ENCODE measurements at regions not wholly inside any gene's neighbourhood (a gene's known extent, or its start where the extent isn't known, plus 50 kb on each side); places are given as distances from the start of the nearest gene placed in this dataset.

DNA sequence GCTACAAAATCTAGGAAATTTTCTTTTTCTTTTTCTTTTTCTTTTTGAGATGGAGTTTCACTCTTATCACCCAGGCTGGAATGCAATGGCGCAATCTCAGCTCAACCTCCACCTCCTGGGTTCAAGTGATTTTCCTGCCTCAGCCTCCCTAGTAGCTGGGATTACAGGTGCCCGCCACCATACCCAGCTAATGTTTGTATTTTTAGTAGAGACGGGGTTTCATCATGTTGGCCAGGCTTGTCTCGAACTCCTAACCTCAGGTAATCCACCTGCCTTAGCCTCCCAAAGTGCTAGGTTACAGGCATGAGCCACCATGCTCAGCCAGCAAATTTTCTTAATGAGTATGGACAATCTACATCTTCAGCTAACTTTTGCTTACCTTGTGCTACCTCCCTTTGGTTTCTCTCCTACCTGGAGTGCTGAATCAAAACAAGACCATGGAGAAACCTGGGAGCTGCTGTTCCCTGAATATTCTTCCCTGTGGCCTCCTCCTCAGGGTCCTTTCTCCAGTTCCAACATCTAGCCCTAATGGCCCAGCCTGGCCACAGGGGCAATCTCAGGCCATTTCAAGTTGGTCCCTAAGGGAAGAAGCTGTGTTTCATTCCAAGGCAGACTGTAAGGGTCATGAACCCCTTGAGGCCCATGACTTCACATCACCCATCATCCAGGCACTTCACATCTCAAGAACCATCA, 74.6 kb upstream of the EGLN3 start:
- H2AFZ ChIP-seq (ENCODE audit: low read depth, low read length, poor library complexity, severe bottlenecking), result no peak overlapping the region
- H3K27me3 ChIP-seq (ENCODE audit: insufficient read depth, low read length), result no peaks in the 10 kb centered on the region
- 0 out of 2 replicates have a peak, but pooled peaks cover under 1% of the 10 kb centered on the region for H3K9me2 ChIP-seq (ENCODE audit: insufficient read depth)
- POLR2A ChIA-PET, result no interaction called here
- no peaks in the 10 kb centered on the region for H4K20me1 ChIP-seq (ENCODE audit: insufficient read depth)
- no peak overlapping the region for H3K9ac ChIP-seq (ENCODE audit: low read length)
- H3K36me3 ChIP-seq (ENCODE audit: control insufficient read depth in 1 of 2, insufficient read depth in 2 of 2, low read length in 2 of 2), result no peaks in the 10 kb centered on the region
- no peak for ATAC-seq
- intact Hi-C loops (cut with micrococcal nuclease), result no loop called here
- no peak for TF ChIP-seq JUND (IDR thresholded peaks at IDR 0.05)
- TF ChIP-seq CEBPB (IDR thresholded peaks at IDR 0.05; ENCODE audit: low read depth), result no peak
- TF ChIP-seq ELF1 (IDR thresholded peaks at IDR 0.05; ENCODE audit: borderline replicate concordance, low read depth), result no peak
- no peak for TF ChIP-seq ZFX (IDR thresholded peaks at IDR 0.05)
- no peak for TF ChIP-seq SIN3A (IDR thresholded peaks at IDR 0.05; ENCODE audit: low read depth)
- TF ChIP-seq, protein P1, sequence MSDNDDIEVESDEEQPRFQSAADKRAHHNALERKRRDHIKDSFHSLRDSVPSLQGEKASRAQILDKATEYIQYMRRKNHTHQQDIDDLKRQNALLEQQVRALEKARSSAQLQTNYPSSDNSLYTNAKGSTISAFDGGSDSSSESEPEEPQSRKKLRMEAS (IDR thresholded peaks at IDR 0.05), result no peak
- TF ChIP-seq REST (IDR thresholded peaks at IDR 0.05; ENCODE audit: low read depth), result no peak
- no peak for TF ChIP-seq RAD21 (IDR thresholded peaks at IDR 0.05; ENCODE audit: low read depth)
- no peak for TF ChIP-seq SRF (IDR thresholded peaks at IDR 0.05; ENCODE audit: low read depth)
- TF ChIP-seq, protein P2, sequence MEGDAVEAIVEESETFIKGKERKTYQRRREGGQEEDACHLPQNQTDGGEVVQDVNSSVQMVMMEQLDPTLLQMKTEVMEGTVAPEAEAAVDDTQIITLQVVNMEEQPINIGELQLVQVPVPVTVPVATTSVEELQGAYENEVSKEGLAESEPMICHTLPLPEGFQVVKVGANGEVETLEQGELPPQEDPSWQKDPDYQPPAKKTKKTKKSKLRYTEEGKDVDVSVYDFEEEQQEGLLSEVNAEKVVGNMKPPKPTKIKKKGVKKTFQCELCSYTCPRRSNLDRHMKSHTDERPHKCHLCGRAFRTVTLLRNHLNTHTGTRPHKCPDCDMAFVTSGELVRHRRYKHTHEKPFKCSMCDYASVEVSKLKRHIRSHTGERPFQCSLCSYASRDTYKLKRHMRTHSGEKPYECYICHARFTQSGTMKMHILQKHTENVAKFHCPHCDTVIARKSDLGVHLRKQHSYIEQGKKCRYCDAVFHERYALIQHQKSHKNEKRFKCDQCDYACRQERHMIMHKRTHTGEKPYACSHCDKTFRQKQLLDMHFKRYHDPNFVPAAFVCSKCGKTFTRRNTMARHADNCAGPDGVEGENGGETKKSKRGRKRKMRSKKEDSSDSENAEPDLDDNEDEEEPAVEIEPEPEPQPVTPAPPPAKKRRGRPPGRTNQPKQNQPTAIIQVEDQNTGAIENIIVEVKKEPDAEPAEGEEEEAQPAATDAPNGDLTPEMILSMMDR (IDR thresholded peaks at IDR 0.05 in 2 of 3, conservative IDR thresholded peaks at IDR 0.05 in 1 of 3; ENCODE audit: borderline replicate concordance in 1 of 3, insufficient read depth in 1 of 3, low read depth in 2 of 3, low read length in 2 of 3), result no peak
- TF ChIP-seq TCF7L2 (IDR thresholded peaks at IDR 0.05; ENCODE audit: borderline replicate concordance, extremely low read depth, insufficient read depth, insufficient read length), result no peak
- TF ChIP-seq FOSL1 (IDR thresholded peaks at IDR 0.05; ENCODE audit: low read depth), result no peak
- no TSS peak for BruUV-seq (replicated peaks)
- H3K4me1 ChIP-seq (ENCODE audit: control insufficient read depth in 1 of 2, insufficient read depth in 2 of 2, low read length in 2 of 2), result no peaks in the 10 kb centered on the region
- no peak overlapping the region for H3K4me3 ChIP-seq (replicated peaks in 1 of 2; ENCODE audit: low read depth in 1 of 2, low read length in 2 of 2)
- H3K79me2 ChIP-seq (ENCODE audit: insufficient read depth, low read length), result no peaks in the 10 kb centered on the region
- no peak overlapping the region for H3K27ac ChIP-seq (ENCODE audit: low read depth, low read length)
- RAD21 ChIA-PET (ENCODE audit: low non-redundant PET in 1 of 2, low total read pairs in 2 of 2, uncharacterized antibody in 2 of 2, unreplicated experiment in 2 of 2), result no interaction called here
- H3K4me2 ChIP-seq (ENCODE audit: low read length), result no peak overlapping the region
- H3K9me3 ChIP-seq (ENCODE audit: control insufficient read depth in 1 of 2, insufficient read depth in 1 of 2, low read depth in 1 of 2, low read length in 2 of 2), result no peaks in the 10 kb centered on the region
- CTCF ChIA-PET, result no interaction called here
- DNase-seq (ENCODE audit: low read depth, low spot score), result no peak

All from HCT116 (cell line).